CD4-positive, alpha-beta T cell (primary cell): ENCODE measurements at regions not wholly inside any gene's neighbourhood (a gene's known extent, or its start where the extent isn't known, plus 50 kb on each side); places are given as distances from the start of the nearest gene placed in this dataset.

Source experiments
- ATAC-seq: fragments of 200-7000 bp; cut with Tn5 transposase; one replicate; pipeline ENCODE4 v1.10.0; 2022; ENCODE audit warnings: mild to moderate bottlenecking; ENCODE audit not compliant: poor library complexity
- CTCF ChIA-PET: fragments of 350-600 bp; sonication (Branson Sonifier 250); formaldehyde crosslinking; loops from one replicate; lab custom pipeline; 2021; ENCODE audit warnings: antibody characterized with exemption, inconsistent platforms; lab: Charles Lee
- POLR2A ChIA-PET: fragments of 350-600 bp; sonication (Branson Sonifier 250); formaldehyde crosslinking; loops from one replicate; lab custom pipeline; 2021; ENCODE audit warnings: antibody characterized with exemption, inconsistent platforms; lab: Charles Lee
- DNase-seq, 14 experiments: peaks; one replicate each; pipeline ENCODE4 v3.0.0-alpha.2; 2013 to 2020; ENCODE audit warnings: mixed read lengths in 2 of 14
- H3K27ac ChIP-seq, 2 donors: one replicate each; pipeline versions ENCODE4 v1.5.1 to v1.7.0; 2013; ENCODE audit warnings: low read length in 2 of 2, low read depth in 1 of 2, mild to moderate bottlenecking in 1 of 2
- H3K27me3 ChIP-seq, 2 experiments: 1 replicate in 1 of 2; 2 replicates in 1 of 2; pipeline versions ENCODE4 v1.6.1 to v1.7.0; 2013; ENCODE audit warnings: low read length in 2 of 2, control low read depth in 1 of 2, mild to moderate bottlenecking in 1 of 2, moderate library complexity in 1 of 2; ENCODE audit not compliant: insufficient read depth in 2 of 2, control insufficient read depth in 1 of 2
- H3K36me3 ChIP-seq: one replicate; pipeline ENCODE4 v1.6.1; 2013; ENCODE audit warnings: low read length, control low read depth; ENCODE audit not compliant: insufficient read depth
- H3K4me1 ChIP-seq: one replicate; pipeline ENCODE4 v1.6.1; 2013; ENCODE audit warnings: low read length, control low read depth; ENCODE audit not compliant: insufficient read depth
- H3K4me3 ChIP-seq: one replicate; pipeline ENCODE4 v1.5.1; 2013; ENCODE audit warnings: mild to moderate bottlenecking, low read length, moderate library complexity
- H3K9me3 ChIP-seq, 2 experiments: 1 replicate in 1 of 2; 2 replicates in 1 of 2; pipeline versions ENCODE4 v1.6.1 to v1.7.0; 2013; ENCODE audit warnings: low read length in 2 of 2, mild to moderate bottlenecking in 2 of 2, control low read depth in 1 of 2, moderate library complexity in 1 of 2; ENCODE audit not compliant: control insufficient read depth in 1 of 2, insufficient read depth in 1 of 2
- H3K27ac Mint-ChIP-seq: one replicate; pipeline ENCODE4 v1.8.0; 2020; ENCODE audit warnings: mixed read lengths
- H3K27me3 Mint-ChIP-seq: one replicate; pipeline ENCODE4 v1.8.0; 2021; ENCODE audit warnings: mixed read lengths
- H3K36me3 Mint-ChIP-seq: one replicate; pipeline ENCODE4 v1.8.0; 2021; ENCODE audit warnings: low read depth, mixed read lengths
- H3K4me1 Mint-ChIP-seq: one replicate; pipeline ENCODE4 v1.8.0; 2021; ENCODE audit warnings: low read depth, mixed read lengths
- H3K4me3 Mint-ChIP-seq: one replicate; pipeline ENCODE4 v1.8.0; 2020; ENCODE audit warnings: mild to moderate bottlenecking, mixed read lengths
- H3K9me3 Mint-ChIP-seq: one replicate; pipeline ENCODE4 v1.8.0; 2020; ENCODE audit warnings: mixed read lengths
- CTCF ChIP-seq: fragments of 200-600 bp; IDR thresholded peaks from one replicate; pipeline ENCODE4 v1.8.0; 2022; ENCODE audit warnings: antibody characterized with exemption, mild to moderate bottlenecking
- intact Hi-C, 2 experiments: fragments of 100-400 bp; cut with DNase I in 1 of 2; cut with micrococcal nuclease in 1 of 2; formaldehyde crosslinking; loops; one replicate each; pipeline versions ENCODE4 v1.15.1 to v1.9.0; 2023 to 2025; cut with DNase I, micrococcal nuclease

- ChIA-PET POLR2A (no interaction called here), CTCF (no interaction called here)
- Histone ChIP-seq H3K9me3 (peaks cover 0 to 11% of the 10 kb centered on the region in 2 experiments), H3K27me3 (no peaks in the 10 kb centered on the region), H3K36me3 (no peaks in the 10 kb centered on the region), H3K4me3 (no peak overlapping the region), H3K4me1 (no peaks in the 10 kb centered on the region), H3K27ac (no peak overlapping the region)
- Mint-ChIP-seq H3K4me1 (no peaks in the 10 kb centered on the region), H3K27ac (no peak overlapping the region), H3K27me3 (no peaks in the 10 kb centered on the region), H3K36me3 (no peaks in the 10 kb centered on the region), H3K9me3 (peaks cover 4% of the 10 kb centered on the region), H3K4me3 (no peak overlapping the region)
- ATAC-seq (no peak), DNase-seq (no peak)
- intact Hi-C loops, result no loop called here
- no peak for TF ChIP-seq CTCF
These were observed 491.0 kb downstream of the SOX11 start for GRCh38 chr2:6183226-6183625.

GRCh38 chr2:6184532-6185292, 492.5 kb downstream of the SOX11 start:
- H3K36me3 Mint-ChIP-seq, result no peaks in the 10 kb centered on the region

GRCh38 chr2:6186332-6187151, 494.4 kb downstream of the SOX11 start:
- Mint-ChIP-seq H3K27me3 (no peaks in the 10 kb centered on the region), H3K4me3 (no peak overlapping the region), H3K4me1 (no peaks in the 10 kb centered on the region), H3K36me3 (no peaks in the 10 kb centered on the region), H3K27ac (no peak overlapping the region), H3K9me3 (peaks cover 4% of the 10 kb centered on the region)
- Histone ChIP-seq H3K27ac (no peak overlapping the region), H3K4me3 (no peak overlapping the region), H3K4me1 (no peaks in the 10 kb centered on the region), H3K9me3 (peaks cover 0 to 11% of the 10 kb centered on the region in 2 experiments), H3K36me3 (no peaks in the 10 kb centered on the region), H3K27me3 (no peaks in the 10 kb centered on the region)
- no peak for ATAC-seq
- no peak for TF ChIP-seq CTCF
- intact Hi-C loops, result no loop called here
- DNase-seq, result no peak
- CTCF ChIA-PET, result no interaction called here
- POLR2A ChIA-PET, result no interaction called here

More at GRCh38 chr2:6184532-6185292, 492.5 kb downstream of the SOX11 start:
- Mint-ChIP-seq H3K4me1 (no peaks in the 10 kb centered on the region), H3K27me3 (no peaks in the 10 kb centered on the region), H3K27ac (no peak overlapping the region), H3K9me3 (peaks cover 4% of the 10 kb centered on the region), H3K4me3 (no peak overlapping the region)
- Histone ChIP-seq H3K4me1 (no peaks in the 10 kb centered on the region), H3K27ac (no peak overlapping the region), H3K27me3 (no peaks in the 10 kb centered on the region), H3K36me3 (no peaks in the 10 kb centered on the region), H3K4me3 (no peak overlapping the region), H3K9me3 (peaks cover 0 to 11% of the 10 kb centered on the region in 2 experiments)
- no peak for TF ChIP-seq CTCF
- intact Hi-C loops, result no loop called here
- DNase-seq (no peak), ATAC-seq (no peak)
- ChIA-PET POLR2A (no interaction called here), CTCF (no interaction called here)
